ENCODE measurements at regions not wholly inside any gene's neighbourhood (a gene's known extent, or its start where the extent isn't known, plus 50 kb on each side); places are given as distances from the start of the nearest gene placed in this dataset.
"Not testable (repeated sequence)": the region's sequence is repeated elsewhere in the genome, so short reads cannot be mapped to it uniquely, and the experiment has no call there.

- no peak for DNase-seq (ENCODE audit: low spot score)
These were observed 376.7 kb upstream of the DIPK2B start for GRCh38 chrX:45577361-45577760.

GRCh38 chrX:45571453-45571852, 370.8 kb upstream of the DIPK2B start:
- DNase-seq (ENCODE audit: low spot score), result no peak

- no peak for DNase-seq (ENCODE audit: low spot score)
These were observed 365.8 kb upstream of the DIPK2B start for GRCh38 chrX:45566456-45566855.

- peak; percentile 2 for DNase-seq (ENCODE audit: low spot score)
These were observed 356.7 kb upstream of the DIPK2B start for GRCh38 chrX:45557387-45557786.

GRCh38 chrX:45554736-45555135, 354.1 kb upstream of the DIPK2B start:
- DNase-seq (ENCODE audit: low spot score), result no peak

- DNase-seq (ENCODE audit: low spot score), result no peak
These were observed 352.7 kb upstream of the DIPK2B start for GRCh38 chrX:45553417-45553816.

- DNase-seq (ENCODE audit: low spot score), result not testable (repeated sequence)
These were observed 346.0 kb upstream of the DIPK2B start for GRCh38 chrX:45546697-45547096.

- DNase-seq (ENCODE audit: low spot score), result no peak
These were observed 339.5 kb upstream of the DIPK2B start for GRCh38 chrX:45540181-45540580.

GRCh38 chrX:45537936-45538335, 337.3 kb upstream of the DIPK2B start:
- no peak for DNase-seq (ENCODE audit: low spot score)

- no peak for DNase-seq (ENCODE audit: low spot score)
These were observed 327.2 kb upstream of the DIPK2B start for GRCh38 chrX:45527834-45528233.

- DNase-seq (ENCODE audit: low spot score), result no peak
These were observed 324.1 kb upstream of the DIPK2B start for GRCh38 chrX:45524805-45525204.

- DNase-seq (ENCODE audit: low spot score), result no peak
These were observed 323.6 kb upstream of the DIPK2B start for GRCh38 chrX:45524296-45524695.

GRCh38 chrX:45518552-45518951, 317.9 kb upstream of the DIPK2B start:
- DNase-seq (ENCODE audit: low spot score), result no peak

- peak; percentile 81 for DNase-seq (ENCODE audit: low spot score)
These were observed 316.7 kb upstream of the DIPK2B start for GRCh38 chrX:45517090-45517973.

- DNase-seq (ENCODE audit: low spot score), result peak; percentile 91
These were observed 314.9 kb upstream of the DIPK2B start for GRCh38 chrX:45515262-45516215.

GRCh38 chrX:45513042-45513441, 312.4 kb upstream of the DIPK2B start:
- DNase-seq (ENCODE audit: low spot score), result no peak

GRCh38 chrX:45508454-45508853, 307.8 kb upstream of the DIPK2B start:
- DNase-seq (ENCODE audit: low spot score), result peak; percentile 46

- DNase-seq (ENCODE audit: low spot score), result no peak
These were observed 305.6 kb upstream of the DIPK2B start for GRCh38 chrX:45506149-45506730.

- peak; percentile 66 for DNase-seq (ENCODE audit: low spot score)
These were observed 304.5 kb upstream of the DIPK2B start for GRCh38 chrX:45505214-45505613.

- DNase-seq (ENCODE audit: low spot score), result not testable (repeated sequence)
These were observed 303.2 kb upstream of the DIPK2B start for GRCh38 chrX:45503787-45504362.

GRCh38 chrX:45502396-45502795, 301.7 kb upstream of the DIPK2B start:
- DNase-seq (ENCODE audit: low spot score), result no peak

GRCh38 chrX:45497290-45497689, 296.6 kb upstream of the DIPK2B start:
- DNase-seq (ENCODE audit: low spot score), result peak; percentile 34

Measured in kidney tubule cell (primary cell).